ENCODE measurements at regions not wholly inside any gene's neighbourhood (a gene's known extent, or its start where the extent isn't known, plus 50 kb on each side); places are given as distances from the start of the nearest gene placed in this dataset.

GRCh38 chr11:91742155-91742554, 482.5 kb upstream of the FAT3 start:
- no peak for DNase-seq

- no peak for DNase-seq
Observed at GRCh38 chr11:91731051-91731450, 493.6 kb upstream of the FAT3 start.

- no peak for DNase-seq
Observed at GRCh38 chr11:91730620-91731019, 494.0 kb upstream of the FAT3 start.

- DNase-seq, result no peak
Observed at GRCh38 chr11:91730057-91730456, 494.6 kb upstream of the FAT3 start.

GRCh38 chr11:91717169-91717568, 507.4 kb upstream of the FAT3 start:
- no peak for DNase-seq

DNA sequence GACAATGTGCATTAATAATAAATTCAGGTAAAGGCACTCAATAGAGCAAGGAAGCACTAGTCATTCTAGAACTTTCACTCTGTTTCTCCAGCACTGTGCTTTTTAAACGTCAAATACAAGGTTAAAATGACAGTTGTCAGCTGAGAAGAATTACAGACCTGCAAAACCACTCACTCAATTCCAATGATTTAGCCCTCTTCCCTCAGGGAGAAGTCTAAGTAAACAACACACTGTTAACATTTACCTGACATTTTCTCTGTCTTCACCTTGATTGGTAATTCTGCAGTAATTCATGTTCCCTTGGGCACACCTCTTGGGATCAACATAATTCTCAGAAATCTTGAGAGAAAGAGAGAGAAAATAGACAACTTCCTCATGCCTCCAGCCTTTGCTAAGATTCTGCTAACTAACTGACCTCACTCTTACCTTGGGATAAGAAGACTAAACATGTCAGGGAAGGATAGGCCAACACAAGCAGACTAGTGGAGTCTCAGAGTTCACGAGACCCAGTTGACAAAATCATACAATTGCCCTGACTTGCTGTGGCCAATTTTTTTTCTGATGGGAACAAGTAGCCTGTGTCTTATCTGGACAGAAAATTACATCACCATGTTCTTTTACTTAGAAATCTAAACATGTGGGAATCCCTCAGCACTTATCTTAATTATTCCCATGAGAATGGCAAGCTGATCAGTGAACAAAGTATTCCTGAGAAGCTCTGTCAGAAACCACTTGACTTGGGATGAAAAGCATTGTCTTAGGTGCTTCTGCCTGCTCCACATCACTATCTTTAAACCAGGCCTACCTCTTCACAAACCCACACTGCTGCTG, 516.8 kb upstream of the FAT3 start:
- no peak for DNase-seq

GRCh38 chr11:91703042-91703441, 521.6 kb upstream of the FAT3 start:
- no peak for DNase-seq

GRCh38 chr11:91700854-91701253, 523.8 kb upstream of the FAT3 start:
- no peak for DNase-seq

GRCh38 chr11:91698845-91699244, 525.8 kb upstream of the FAT3 start:
- no peak for DNase-seq

GRCh38 chr11:91694331-91694730, 530.3 kb upstream of the FAT3 start:
- no peak for DNase-seq

- DNase-seq, result no peak
Observed at GRCh38 chr11:91691872-91692271, 532.7 kb upstream of the FAT3 start.

GRCh38 chr11:91688672-91689071, 535.9 kb upstream of the FAT3 start:
- DNase-seq, result no peak

GRCh38 chr11:91686700-91687099, 537.9 kb upstream of the FAT3 start:
- no peak for DNase-seq

DNA sequence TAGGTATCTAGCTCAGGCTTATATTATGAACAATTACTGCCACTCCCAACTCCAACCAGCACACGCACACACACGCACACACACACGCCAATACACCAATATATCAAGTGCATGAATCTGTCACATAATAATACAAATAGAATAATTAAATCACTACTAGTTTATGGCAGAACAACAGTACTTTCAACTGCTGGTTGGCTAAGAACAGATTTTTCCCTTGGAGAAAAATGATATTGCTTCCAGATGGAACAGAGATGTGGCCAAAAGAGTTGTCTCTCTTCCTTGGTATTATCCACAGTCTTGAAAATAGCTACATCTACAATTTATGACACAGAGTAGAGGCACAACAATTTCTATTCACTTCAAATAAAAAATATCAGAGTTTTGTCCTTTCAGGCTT, 538.3 kb upstream of the FAT3 start:
- no peak for DNase-seq

GRCh38 chr11:91673705-91674104, 550.9 kb upstream of the FAT3 start:
- DNase-seq, result no peak

DNA sequence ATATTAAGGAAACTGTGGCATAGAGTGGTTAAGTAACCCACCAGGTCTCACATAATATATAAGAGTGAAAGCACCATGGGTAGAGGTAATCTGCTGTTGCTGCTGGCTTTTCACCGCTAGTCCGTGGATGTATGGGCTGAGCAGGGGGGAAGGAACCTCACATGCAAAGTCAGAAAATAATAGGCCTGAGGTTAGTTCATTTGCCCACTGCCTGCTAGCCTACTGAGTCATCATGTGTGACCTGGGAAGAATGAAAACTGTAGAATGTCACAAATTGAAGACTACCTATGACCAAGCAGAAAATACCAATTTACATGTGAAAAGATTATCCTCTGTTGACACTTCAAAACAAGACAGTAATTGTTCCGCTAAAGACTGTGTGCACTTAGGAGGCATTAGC, 560.1 kb upstream of the FAT3 start:
- DNase-seq, result no peak

- DNase-seq, result no peak
Observed at GRCh38 chr11:91660036-91660435, 564.6 kb upstream of the FAT3 start.

DNA sequence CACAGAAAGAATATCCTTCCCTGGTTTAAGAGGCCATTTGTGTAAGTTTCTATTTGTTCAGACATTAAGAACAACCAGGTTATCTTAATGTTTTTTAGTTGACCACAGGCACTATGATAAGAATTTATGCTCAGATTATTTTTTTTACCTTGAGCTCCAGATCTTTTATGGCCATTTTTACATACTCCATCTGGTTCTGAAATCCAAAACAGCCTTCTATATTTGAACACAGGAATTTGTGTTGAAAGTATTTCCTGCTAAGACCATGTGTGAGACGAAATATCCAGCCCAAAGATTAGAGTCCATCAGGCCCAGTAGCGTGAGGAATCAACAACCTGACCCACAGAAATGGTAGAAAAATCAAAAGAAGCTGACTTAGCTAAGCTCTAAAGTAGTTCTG, 569.9 kb upstream of the FAT3 start:
- no peak for DNase-seq

DNA sequence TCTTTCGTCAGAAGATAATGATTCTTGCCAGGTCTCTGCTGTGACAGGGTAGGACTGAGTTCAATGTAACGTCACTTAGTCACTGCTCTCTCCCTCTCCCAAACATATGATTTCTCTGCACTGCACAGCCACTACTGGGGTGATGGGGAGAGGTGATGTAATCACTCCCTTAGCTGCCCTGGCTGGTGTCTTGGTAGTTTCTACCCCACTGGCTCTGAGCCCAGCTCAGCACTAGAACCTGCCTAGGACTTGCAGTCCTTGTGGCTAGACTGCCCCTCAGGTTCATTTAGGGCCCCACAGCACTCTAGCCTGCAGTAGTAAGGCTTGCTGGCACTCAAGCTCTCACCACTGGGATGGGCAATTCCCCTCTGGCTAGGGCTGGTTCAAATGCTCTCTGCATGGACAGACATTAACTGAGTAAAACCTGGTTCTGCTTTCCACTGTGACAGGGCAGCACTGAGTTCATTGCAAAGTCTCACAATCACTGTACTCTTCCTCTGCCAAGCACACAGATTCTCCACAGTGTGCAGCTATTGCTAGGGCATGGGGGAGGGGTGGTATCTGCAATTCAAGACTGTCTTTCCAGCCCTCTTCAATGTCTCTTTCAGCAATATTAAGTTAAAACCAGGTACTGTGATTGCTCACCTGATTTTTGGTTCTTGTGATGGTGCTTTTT, 571.4 kb upstream of the FAT3 start:
- DNase-seq, result no peak

DNA sequence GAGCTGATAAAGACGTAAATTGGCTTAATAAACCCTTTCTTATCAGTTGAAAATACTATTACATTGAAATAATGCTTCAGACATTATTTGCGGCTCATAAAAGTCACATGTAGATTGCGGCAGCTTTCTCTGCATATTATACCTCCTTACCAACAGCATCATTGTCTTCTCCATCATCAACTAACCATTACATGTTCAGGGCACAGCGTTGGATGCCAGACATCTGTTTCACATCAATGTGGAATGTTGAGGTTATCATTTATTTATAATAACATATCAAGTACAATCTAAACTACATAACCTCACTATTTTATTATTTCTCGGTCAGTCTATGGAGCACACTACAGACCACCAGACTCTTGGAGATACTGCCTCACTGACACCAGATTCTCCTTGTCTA, 573.8 kb upstream of the FAT3 start:
- DNase-seq, result no peak

GRCh38 chr11:91641153-91641552, 583.5 kb upstream of the FAT3 start:
- DNase-seq, result no peak

DNA sequence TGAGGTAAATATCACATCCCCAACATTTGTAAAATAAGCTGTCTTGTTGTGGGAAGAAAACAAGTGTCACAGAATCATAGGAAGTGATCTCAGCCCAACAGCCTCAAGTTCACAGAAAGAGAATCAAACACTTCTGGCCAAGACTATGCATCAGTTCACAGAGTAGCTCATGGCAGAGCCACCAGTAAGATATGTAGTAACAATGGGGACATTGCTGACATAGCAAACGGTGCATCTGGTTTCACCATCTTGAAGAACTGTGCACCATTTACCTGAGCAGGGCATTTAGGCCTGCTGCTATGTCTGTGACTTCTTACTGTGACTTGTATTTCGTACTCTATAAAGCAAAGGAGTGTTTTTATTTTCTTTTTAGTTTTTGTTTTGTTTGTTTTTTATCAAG, 585.3 kb upstream of the FAT3 start:
- DNase-seq, result no peak

DNA sequence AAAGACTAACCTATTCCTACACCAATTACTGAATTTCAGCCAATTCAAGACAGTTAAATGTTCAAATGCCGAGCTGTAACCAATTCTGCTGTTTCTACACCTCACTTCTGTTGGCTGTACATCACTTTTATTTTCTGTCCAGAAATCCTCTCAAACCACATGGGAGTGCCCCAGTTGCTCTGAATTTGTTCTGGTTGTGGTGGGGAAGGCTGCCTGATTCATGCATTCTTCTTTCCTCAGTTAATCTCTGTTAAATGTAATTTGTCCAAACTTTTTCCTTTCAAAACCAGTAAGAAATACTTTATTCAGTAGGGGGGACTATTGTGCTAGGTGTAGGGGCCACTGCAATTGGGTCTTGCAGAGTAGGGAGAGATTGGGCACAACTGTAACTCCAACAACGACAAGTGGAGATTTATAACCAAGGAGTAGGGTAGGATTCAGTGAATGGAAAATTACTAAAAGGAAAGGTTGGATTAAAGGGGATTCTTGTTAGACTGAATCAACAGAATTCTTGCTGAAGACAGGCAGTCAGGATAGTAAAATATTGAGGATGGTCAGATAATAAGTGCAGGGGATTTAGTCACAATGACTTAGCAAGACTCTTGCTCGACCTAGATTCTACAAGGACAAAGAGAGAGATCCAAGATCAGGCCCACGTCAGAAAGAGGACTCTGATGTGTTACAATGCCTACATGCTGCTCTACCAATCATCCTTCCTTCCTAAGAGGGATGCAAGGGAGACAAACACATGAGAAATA, 593.5 kb upstream of the FAT3 start:
- no peak for DNase-seq

DNA sequence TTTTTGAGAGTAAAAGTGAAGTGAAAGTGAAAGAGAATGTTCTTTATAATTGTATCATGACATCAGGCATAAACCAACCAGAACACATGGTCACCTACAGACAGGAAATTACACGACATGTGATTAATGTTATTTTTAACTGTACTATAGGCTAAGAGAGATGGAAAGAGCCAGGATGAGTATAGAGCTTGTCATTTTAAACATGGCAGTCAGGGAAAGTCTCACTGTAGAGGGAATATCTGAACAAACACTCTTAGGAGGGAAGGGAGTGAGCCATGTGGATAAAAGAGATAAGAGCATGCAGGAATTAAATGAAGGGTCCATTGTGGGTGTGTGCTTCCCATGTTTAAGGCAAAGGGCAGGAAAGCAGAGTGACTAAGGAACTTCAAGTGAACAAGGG, 599.1 kb upstream of the FAT3 start:
- no peak for DNase-seq

All from fibroblast of skin of right quadriceps (primary cell).